Endodermal cell (in vitro differentiated cells): ENCODE measurements at regions not wholly inside any gene's neighbourhood (a gene's known extent, or its start where the extent isn't known, plus 50 kb on each side); places are given as distances from the start of the nearest gene placed in this dataset.

Source experiments
- DNase-seq: peaks from one replicate; pipeline ENCODE4 v3.0.0-alpha.2; 2017
- H3K27ac ChIP-seq: 2 replicates; pipeline ENCODE4 v1.5.1; 2013; ENCODE audit warnings: mild to moderate bottlenecking, low read depth, low read length, moderate library complexity
- H3K27me3 ChIP-seq: 2 replicates; pipeline ENCODE4 v1.6.1; 2013; ENCODE audit warnings: mild to moderate bottlenecking, low read length, moderate library complexity; ENCODE audit not compliant: insufficient read depth, control insufficient read depth, poor library complexity, severe bottlenecking
- H3K36me3 ChIP-seq: 2 replicates; pipeline ENCODE4 v1.7.0; 2013; ENCODE audit warnings: mild to moderate bottlenecking, low read length, moderate library complexity; ENCODE audit not compliant: control insufficient read depth, insufficient read depth
- H3K4me1 ChIP-seq: one replicate; pipeline ENCODE4 v1.7.0; 2013; ENCODE audit warnings: low read length; ENCODE audit not compliant: control insufficient read depth, insufficient read depth
- H3K4me3 ChIP-seq: 2 replicates; pipeline ENCODE4 v1.5.1; 2013; ENCODE audit warnings: mild to moderate bottlenecking, low read length, moderate library complexity
- H3K9ac ChIP-seq: 2 replicates; pipeline ENCODE4 v1.6.1; 2013; ENCODE audit warnings: mild to moderate bottlenecking, low read length, moderate library complexity; ENCODE audit not compliant: poor library complexity, severe bottlenecking; ENCODE audit errors: extremely low read depth
- H3K9me3 ChIP-seq: 2 replicates; pipeline ENCODE4 v1.6.1; 2013; ENCODE audit warnings: mild to moderate bottlenecking, low read length, moderate library complexity; ENCODE audit not compliant: control insufficient read depth
- H3K27ac Mint-ChIP-seq: 2 replicates; pipeline ENCODE4 v1.8.0; 2020; ENCODE audit warnings: mixed read lengths
- H3K27me3 Mint-ChIP-seq: 2 replicates; pipeline ENCODE4 v1.8.0; 2021; ENCODE audit warnings: mild to moderate bottlenecking, mixed read lengths; ENCODE audit not compliant: insufficient read depth
- H3K36me3 Mint-ChIP-seq: 2 replicates; pipeline ENCODE4 v1.8.0; 2020; ENCODE audit warnings: low read depth, mixed read lengths
- H3K4me1 Mint-ChIP-seq: 2 replicates; pipeline ENCODE4 v1.8.0; 2020; ENCODE audit warnings: mixed read lengths
- H3K4me3 Mint-ChIP-seq: 2 replicates; pipeline ENCODE4 v1.8.0; 2020; ENCODE audit warnings: mild to moderate bottlenecking, moderate library complexity, mixed read lengths
- H3K9me3 Mint-ChIP-seq: 2 replicates; pipeline ENCODE4 v1.8.0; 2020; ENCODE audit warnings: mild to moderate bottlenecking, mixed read lengths
- WGBS, 2 experiments: methylation state at CpG; one replicate each; pipeline versions ENCODE4 v1.1.5 to v1.1.7; 2013; ENCODE audit warnings: missing lambda C conversion rate in 2 of 2, mixed read lengths in 1 of 2; ENCODE audit not compliant: insufficient coverage in 1 of 2, insufficient read length in 1 of 2; 5-methylcytosine and 5-hydroxymethylcytosine counted together
- TF ChIP-seq, protein P1 (sequence below): fragments of 200-600 bp; sonication (generic); conservative IDR thresholded peaks from 2 replicates; pipeline ENCODE4 v1.5.0; 2021; ENCODE audit warnings: antibody characterized with exemption, mild to moderate bottlenecking

- H3K36me3 Mint-ChIP-seq, result no peaks in the 10 kb centered on the region
- no peaks in the 10 kb centered on the region for H3K9me3 Mint-ChIP-seq
- TF ChIP-seq, protein P1, sequence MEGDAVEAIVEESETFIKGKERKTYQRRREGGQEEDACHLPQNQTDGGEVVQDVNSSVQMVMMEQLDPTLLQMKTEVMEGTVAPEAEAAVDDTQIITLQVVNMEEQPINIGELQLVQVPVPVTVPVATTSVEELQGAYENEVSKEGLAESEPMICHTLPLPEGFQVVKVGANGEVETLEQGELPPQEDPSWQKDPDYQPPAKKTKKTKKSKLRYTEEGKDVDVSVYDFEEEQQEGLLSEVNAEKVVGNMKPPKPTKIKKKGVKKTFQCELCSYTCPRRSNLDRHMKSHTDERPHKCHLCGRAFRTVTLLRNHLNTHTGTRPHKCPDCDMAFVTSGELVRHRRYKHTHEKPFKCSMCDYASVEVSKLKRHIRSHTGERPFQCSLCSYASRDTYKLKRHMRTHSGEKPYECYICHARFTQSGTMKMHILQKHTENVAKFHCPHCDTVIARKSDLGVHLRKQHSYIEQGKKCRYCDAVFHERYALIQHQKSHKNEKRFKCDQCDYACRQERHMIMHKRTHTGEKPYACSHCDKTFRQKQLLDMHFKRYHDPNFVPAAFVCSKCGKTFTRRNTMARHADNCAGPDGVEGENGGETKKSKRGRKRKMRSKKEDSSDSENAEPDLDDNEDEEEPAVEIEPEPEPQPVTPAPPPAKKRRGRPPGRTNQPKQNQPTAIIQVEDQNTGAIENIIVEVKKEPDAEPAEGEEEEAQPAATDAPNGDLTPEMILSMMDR, result no peak
- Histone ChIP-seq H3K27ac (no peak overlapping the region), H3K27me3 (peaks cover 85% of the 10 kb centered on the region), H3K9me3 (peaks cover 8% of the 10 kb centered on the region), H3K9ac (no peak overlapping the region), H3K36me3 (no peaks in the 10 kb centered on the region), H3K4me3 (no peak overlapping the region), H3K4me1 (no peaks in the 10 kb centered on the region)
- H3K4me3 Mint-ChIP-seq, result no peak overlapping the region
- H3K4me1 Mint-ChIP-seq, result peaks cover 17% of the 10 kb centered on the region
- WGBS, 2 experiments, result 83 to 91% methylated on average over 1 of the region's 1 CpG
- DNase-seq, result no peak
- no peak overlapping the region for H3K27ac Mint-ChIP-seq
- H3K27me3 Mint-ChIP-seq, result peaks cover 58% of the 10 kb centered on the region
These were observed 218.8 kb upstream of the PKDCC start for GRCh38 chr2:41829052-41829451.

- H3K9ac ChIP-seq, result no peak overlapping the region
- H3K4me3 ChIP-seq, result no peak overlapping the region
- 60 to 70% methylated on average over 1 of the region's 1 CpG for WGBS, 2 experiments
- Mint-ChIP-seq H3K27me3 (peaks cover 70% of the 10 kb centered on the region), H3K4me3 (no peak overlapping the region), H3K27ac (no peak overlapping the region), H3K36me3 (no peaks in the 10 kb centered on the region), H3K4me1 (peaks cover 17% of the 10 kb centered on the region), H3K9me3 (no peaks in the 10 kb centered on the region)
- H3K4me1 ChIP-seq, result no peaks in the 10 kb centered on the region
- no peak for DNase-seq
- H3K36me3 ChIP-seq, result no peaks in the 10 kb centered on the region
- peaks cover 85% of the 10 kb centered on the region for H3K27me3 ChIP-seq
- TF ChIP-seq, protein P1, result no peak
- no peak overlapping the region for H3K27ac ChIP-seq
- no peaks in the 10 kb centered on the region for H3K9me3 ChIP-seq
These were observed 217.2 kb upstream of the PKDCC start for GRCh38 chr2:41830600-41830999.

DNA sequence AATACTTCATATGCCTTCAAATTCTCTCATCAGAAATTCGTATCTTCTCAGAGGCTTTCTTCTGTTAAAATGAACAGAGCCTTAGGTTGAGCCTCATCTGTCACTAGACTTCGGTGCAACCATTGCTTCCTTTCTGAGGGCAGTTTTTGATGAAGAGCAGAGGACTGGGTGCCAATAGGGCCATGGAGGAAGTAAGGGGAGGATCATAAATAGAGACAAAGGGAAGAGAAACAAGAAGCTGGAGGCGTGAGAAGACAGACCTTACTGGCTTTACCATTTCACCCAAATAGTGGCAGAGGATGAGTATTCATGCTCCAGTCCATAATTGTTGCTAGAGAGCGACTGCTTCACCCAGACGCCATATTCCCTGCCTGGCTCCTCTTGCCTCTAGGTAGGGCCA lies 215.6 kb upstream of the PKDCC start:
- H3K9ac ChIP-seq, result no peak overlapping the region
- Mint-ChIP-seq H3K36me3 (no peaks in the 10 kb centered on the region), H3K27ac (no peak overlapping the region), H3K27me3 (peaks cover 81% of the 10 kb centered on the region), H3K9me3 (no peaks in the 10 kb centered on the region), H3K4me1 (peaks cover 17% of the 10 kb centered on the region), H3K4me3 (no peak overlapping the region)
- H3K27me3 ChIP-seq, result peaks cover 84% of the 10 kb centered on the region
- H3K36me3 ChIP-seq, result no peaks in the 10 kb centered on the region
- no peak overlapping the region for H3K27ac ChIP-seq
- no peaks in the 10 kb centered on the region for H3K4me1 ChIP-seq
- no peak for DNase-seq
- WGBS, 2 experiments, result 68 to 91% methylated on average over 5 of the region's 5 CpGs
- no peak overlapping the region for H3K4me3 ChIP-seq
- H3K9me3 ChIP-seq, result no peaks in the 10 kb centered on the region
- TF ChIP-seq, protein P1, result no peak
